ENCODE measurements at regions not wholly inside any gene's neighbourhood (a gene's known extent, or its start where the extent isn't known, plus 50 kb on each side); places are given as distances from the start of the nearest gene placed in this dataset.

- Histone ChIP-seq H3K4me1 (ENCODE audit: control insufficient read depth, insufficient read depth, low read length, poor library complexity, severe bottlenecking) (no peaks in the 10 kb centered on the region), H3K27ac (ENCODE audit: insufficient read depth, low read length, poor library complexity, severe bottlenecking) (no peak overlapping the region), H3K36me3 (ENCODE audit: control insufficient read depth, insufficient read depth, low read length) (no peaks in the 10 kb centered on the region), H3K27me3 (replicated peaks; ENCODE audit: control insufficient read depth, insufficient read depth, low read length, poor library complexity, severe bottlenecking) (no peaks in the 10 kb centered on the region), H3K9me3 (ENCODE audit: control insufficient read depth, low read length) (no peaks in the 10 kb centered on the region), H3K4me3 (ENCODE audit: insufficient read depth, low read depth, low read length, poor library complexity, severe bottlenecking) (no peak overlapping the region)
- no peak for DNase-seq
Measured at GRCh38 chr12:91492648-91493047, 310.0 kb upstream of the DCN start.

GRCh38 chr12:91490667-91491311 is 308.2 kb upstream of the DCN start:
- H3K27me3 ChIP-seq (replicated peaks; ENCODE audit: control insufficient read depth, insufficient read depth, low read length, poor library complexity, severe bottlenecking) = no peaks in the 10 kb centered on the region
- H3K4me3 ChIP-seq (ENCODE audit: insufficient read depth, low read depth, low read length, poor library complexity, severe bottlenecking) = no peak overlapping the region
- DNase-seq = no peak
- H3K27ac ChIP-seq (ENCODE audit: insufficient read depth, low read length, poor library complexity, severe bottlenecking) = no peak overlapping the region
- no peaks in the 10 kb centered on the region for H3K36me3 ChIP-seq (ENCODE audit: control insufficient read depth, insufficient read depth, low read length)
- H3K4me1 ChIP-seq (ENCODE audit: control insufficient read depth, insufficient read depth, low read length, poor library complexity, severe bottlenecking) = no peaks in the 10 kb centered on the region
- no peaks in the 10 kb centered on the region for H3K9me3 ChIP-seq (ENCODE audit: control insufficient read depth, low read length)

GRCh38 chr12:91483471-91483985 is 300.9 kb upstream of the DCN start:
- DNase-seq = no peak
- Histone ChIP-seq H3K4me1 (ENCODE audit: control insufficient read depth, insufficient read depth, low read length, poor library complexity, severe bottlenecking) (no peaks in the 10 kb centered on the region), H3K36me3 (ENCODE audit: control insufficient read depth, insufficient read depth, low read length) (no peaks in the 10 kb centered on the region), H3K27ac (ENCODE audit: insufficient read depth, low read length, poor library complexity, severe bottlenecking) (no peak overlapping the region), H3K4me3 (ENCODE audit: insufficient read depth, low read depth, low read length, poor library complexity, severe bottlenecking) (no peak overlapping the region), H3K27me3 (replicated peaks; ENCODE audit: control insufficient read depth, insufficient read depth, low read length, poor library complexity, severe bottlenecking) (no peaks in the 10 kb centered on the region), H3K9me3 (ENCODE audit: control insufficient read depth, low read length) (no peaks in the 10 kb centered on the region)

- no peaks in the 10 kb centered on the region for H3K9me3 ChIP-seq (ENCODE audit: control insufficient read depth, low read length)
- H3K27ac ChIP-seq (ENCODE audit: insufficient read depth, low read length, poor library complexity, severe bottlenecking) = no peak overlapping the region
- H3K27me3 ChIP-seq (replicated peaks; ENCODE audit: control insufficient read depth, insufficient read depth, low read length, poor library complexity, severe bottlenecking) = no peaks in the 10 kb centered on the region
- H3K36me3 ChIP-seq (ENCODE audit: control insufficient read depth, insufficient read depth, low read length) = no peaks in the 10 kb centered on the region
- H3K4me1 ChIP-seq (ENCODE audit: control insufficient read depth, insufficient read depth, low read length, poor library complexity, severe bottlenecking) = no peaks in the 10 kb centered on the region
- no peak overlapping the region for H3K4me3 ChIP-seq (ENCODE audit: insufficient read depth, low read depth, low read length, poor library complexity, severe bottlenecking)
- DNase-seq = no peak
Measured at GRCh38 chr12:91482231-91482630, 299.6 kb upstream of the DCN start.

GRCh38 chr12:91478500-91478899 is 295.9 kb upstream of the DCN start:
- Histone ChIP-seq H3K4me1 (ENCODE audit: control insufficient read depth, insufficient read depth, low read length, poor library complexity, severe bottlenecking) (no peaks in the 10 kb centered on the region), H3K27me3 (replicated peaks; ENCODE audit: control insufficient read depth, insufficient read depth, low read length, poor library complexity, severe bottlenecking) (no peaks in the 10 kb centered on the region), H3K4me3 (ENCODE audit: insufficient read depth, low read depth, low read length, poor library complexity, severe bottlenecking) (no peak overlapping the region), H3K36me3 (ENCODE audit: control insufficient read depth, insufficient read depth, low read length) (no peaks in the 10 kb centered on the region), H3K9me3 (ENCODE audit: control insufficient read depth, low read length) (no peaks in the 10 kb centered on the region), H3K27ac (ENCODE audit: insufficient read depth, low read length, poor library complexity, severe bottlenecking) (no peak overlapping the region)
- no peak for DNase-seq

- H3K27ac ChIP-seq (ENCODE audit: insufficient read depth, low read length, poor library complexity, severe bottlenecking) = no peak overlapping the region
- DNase-seq = no peak
- H3K4me1 ChIP-seq (ENCODE audit: control insufficient read depth, insufficient read depth, low read length, poor library complexity, severe bottlenecking) = no peaks in the 10 kb centered on the region
- H3K36me3 ChIP-seq (ENCODE audit: control insufficient read depth, insufficient read depth, low read length) = no peaks in the 10 kb centered on the region
- H3K27me3 ChIP-seq (replicated peaks; ENCODE audit: control insufficient read depth, insufficient read depth, low read length, poor library complexity, severe bottlenecking) = no peaks in the 10 kb centered on the region
- no peaks in the 10 kb centered on the region for H3K9me3 ChIP-seq (ENCODE audit: control insufficient read depth, low read length)
- H3K4me3 ChIP-seq (ENCODE audit: insufficient read depth, low read depth, low read length, poor library complexity, severe bottlenecking) = no peak overlapping the region
Measured at GRCh38 chr12:91467686-91468085, 285.1 kb upstream of the DCN start.

- no peak for DNase-seq
- no peaks in the 10 kb centered on the region for H3K9me3 ChIP-seq (ENCODE audit: control insufficient read depth, low read length)
- no peak overlapping the region for H3K4me3 ChIP-seq (ENCODE audit: insufficient read depth, low read depth, low read length, poor library complexity, severe bottlenecking)
- no peaks in the 10 kb centered on the region for H3K27me3 ChIP-seq (replicated peaks; ENCODE audit: control insufficient read depth, insufficient read depth, low read length, poor library complexity, severe bottlenecking)
- no peak overlapping the region for H3K27ac ChIP-seq (ENCODE audit: insufficient read depth, low read length, poor library complexity, severe bottlenecking)
- no peaks in the 10 kb centered on the region for H3K36me3 ChIP-seq (ENCODE audit: control insufficient read depth, insufficient read depth, low read length)
- H3K4me1 ChIP-seq (ENCODE audit: control insufficient read depth, insufficient read depth, low read length, poor library complexity, severe bottlenecking) = no peaks in the 10 kb centered on the region
Measured at GRCh38 chr12:91461061-91461460, 278.4 kb upstream of the DCN start.

GRCh38 chr12:91460469-91460868 is 277.9 kb upstream of the DCN start:
- no peak for DNase-seq
- H3K9me3 ChIP-seq (ENCODE audit: control insufficient read depth, low read length) = no peaks in the 10 kb centered on the region
- no peak overlapping the region for H3K4me3 ChIP-seq (ENCODE audit: insufficient read depth, low read depth, low read length, poor library complexity, severe bottlenecking)
- H3K27ac ChIP-seq (ENCODE audit: insufficient read depth, low read length, poor library complexity, severe bottlenecking) = no peak overlapping the region
- no peaks in the 10 kb centered on the region for H3K36me3 ChIP-seq (ENCODE audit: control insufficient read depth, insufficient read depth, low read length)
- no peaks in the 10 kb centered on the region for H3K27me3 ChIP-seq (replicated peaks; ENCODE audit: control insufficient read depth, insufficient read depth, low read length, poor library complexity, severe bottlenecking)
- no peaks in the 10 kb centered on the region for H3K4me1 ChIP-seq (ENCODE audit: control insufficient read depth, insufficient read depth, low read length, poor library complexity, severe bottlenecking)

GRCh38 chr12:91455321-91455720 is 272.7 kb upstream of the DCN start:
- DNase-seq = no peak
- no peak overlapping the region for H3K4me3 ChIP-seq (ENCODE audit: insufficient read depth, low read depth, low read length, poor library complexity, severe bottlenecking)
- H3K9me3 ChIP-seq (ENCODE audit: control insufficient read depth, low read length) = no peaks in the 10 kb centered on the region
- no peak overlapping the region for H3K27ac ChIP-seq (ENCODE audit: insufficient read depth, low read length, poor library complexity, severe bottlenecking)
- H3K36me3 ChIP-seq (ENCODE audit: control insufficient read depth, insufficient read depth, low read length) = no peaks in the 10 kb centered on the region
- H3K27me3 ChIP-seq (replicated peaks; ENCODE audit: control insufficient read depth, insufficient read depth, low read length, poor library complexity, severe bottlenecking) = no peaks in the 10 kb centered on the region
- no peaks in the 10 kb centered on the region for H3K4me1 ChIP-seq (ENCODE audit: control insufficient read depth, insufficient read depth, low read length, poor library complexity, severe bottlenecking)

- H3K27ac ChIP-seq (ENCODE audit: insufficient read depth, low read length, poor library complexity, severe bottlenecking) = no peak overlapping the region
- DNase-seq = no peak
- no peaks in the 10 kb centered on the region for H3K4me1 ChIP-seq (ENCODE audit: control insufficient read depth, insufficient read depth, low read length, poor library complexity, severe bottlenecking)
- H3K36me3 ChIP-seq (ENCODE audit: control insufficient read depth, insufficient read depth, low read length) = no peaks in the 10 kb centered on the region
- H3K27me3 ChIP-seq (replicated peaks; ENCODE audit: control insufficient read depth, insufficient read depth, low read length, poor library complexity, severe bottlenecking) = no peaks in the 10 kb centered on the region
- H3K9me3 ChIP-seq (ENCODE audit: control insufficient read depth, low read length) = no peaks in the 10 kb centered on the region
- no peak overlapping the region for H3K4me3 ChIP-seq (ENCODE audit: insufficient read depth, low read depth, low read length, poor library complexity, severe bottlenecking)
Measured at GRCh38 chr12:91454179-91454578, 271.6 kb upstream of the DCN start.
